ENCODE measurements at regions not wholly inside any gene's neighbourhood (a gene's known extent, or its start where the extent isn't known, plus 50 kb on each side); places are given as distances from the start of the nearest gene placed in this dataset.

GRCh38 chr14:101241807-101242278 is 319.5 kb upstream of the DIO3 start:
- TF ChIP-seq EZH2 (IDR thresholded peaks at IDR 0.05; ENCODE audit: insufficient read depth, poor library complexity, severe bottlenecking) (no peak), EZH2phosphoT487 (IDR thresholded peaks at IDR 0.05; ENCODE audit: insufficient read depth, low read depth) (no peak)
